SK-N-MC (cell line): ENCODE measurements at regions not wholly inside any gene's neighbourhood (a gene's known extent, or its start where the extent isn't known, plus 50 kb on each side); places are given as distances from the start of the nearest gene placed in this dataset.

Experiments used
- EZH2 ChIP-seq: fragments of 200-600 bp; sonication (generic); IDR thresholded peaks from one replicate; pipeline ENCODE4 v1.6.1; 2017; ENCODE audit warnings: antibody characterized with exemption
- POLR2AphosphoS5 ChIP-seq: IDR thresholded peaks from 2 replicates; pipeline ENCODE4 v1.6.1; 2012; ENCODE audit warnings: mild to moderate bottlenecking, low read depth, low read length, borderline replicate concordance

DNA sequence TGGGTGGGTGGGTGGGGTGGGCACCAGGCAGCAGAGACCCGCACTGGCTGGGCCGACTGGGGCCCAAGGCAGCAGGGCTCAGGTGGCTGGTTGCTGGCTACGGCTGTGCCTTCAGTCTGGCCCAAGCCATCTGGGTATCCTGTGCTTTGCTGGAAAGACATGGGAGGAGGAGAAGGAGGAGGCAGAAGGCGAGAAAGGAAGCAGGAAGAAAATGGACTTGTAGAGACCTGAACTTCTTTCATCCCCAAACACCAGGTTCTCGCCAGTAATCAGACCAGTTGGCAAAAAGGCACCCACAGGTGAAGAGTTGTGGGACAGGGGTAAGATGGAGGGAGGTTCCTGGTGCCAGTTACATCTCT is 78.8 kb downstream of the IGLL1 start:
- no peak for TF ChIP-seq POLR2AphosphoS5
- TF ChIP-seq EZH2 = no peak
